Endothelial cell of hepatic sinusoid (primary cell): ENCODE measurements at regions not wholly inside any gene's neighbourhood (a gene's known extent, or its start where the extent isn't known, plus 50 kb on each side); places are given as distances from the start of the nearest gene placed in this dataset.
"Not testable (repeated sequence)": the region's sequence is repeated elsewhere in the genome, so short reads cannot be mapped to it uniquely, and the experiment has no call there.

ENCODE experiments used
- in situ Hi-C: cut with HindIII; loops from 2 replicates; pipeline ENCODE4 v1.10.0; 2017; ENCODE audit warnings: low sequenced_read_pairs

- in situ Hi-C loops, result no loop called here
These were observed 291.6 kb upstream of the ECI2 start for GRCh38 chr6:4426968-4427367.

DNA sequence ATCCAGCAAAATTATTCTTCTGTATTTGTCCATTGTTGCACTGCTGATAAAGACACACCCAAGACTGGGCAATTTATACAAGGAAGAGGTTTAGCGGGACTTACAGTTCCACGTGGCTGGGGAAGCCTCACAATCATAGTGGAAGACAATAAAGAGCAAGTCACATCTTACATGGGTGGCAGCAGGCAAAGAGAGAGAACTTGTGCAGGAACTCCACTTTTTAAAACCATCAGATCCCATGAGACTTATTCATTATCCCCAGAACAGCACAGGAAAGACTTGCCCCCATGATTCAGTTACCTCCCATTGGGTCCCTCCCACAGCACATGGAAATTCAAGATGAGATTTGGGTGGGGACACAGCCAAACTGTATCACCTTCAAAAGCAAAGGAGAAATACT is 286.5 kb upstream of the ECI2 start:
- in situ Hi-C loops, result no loop called here

DNA sequence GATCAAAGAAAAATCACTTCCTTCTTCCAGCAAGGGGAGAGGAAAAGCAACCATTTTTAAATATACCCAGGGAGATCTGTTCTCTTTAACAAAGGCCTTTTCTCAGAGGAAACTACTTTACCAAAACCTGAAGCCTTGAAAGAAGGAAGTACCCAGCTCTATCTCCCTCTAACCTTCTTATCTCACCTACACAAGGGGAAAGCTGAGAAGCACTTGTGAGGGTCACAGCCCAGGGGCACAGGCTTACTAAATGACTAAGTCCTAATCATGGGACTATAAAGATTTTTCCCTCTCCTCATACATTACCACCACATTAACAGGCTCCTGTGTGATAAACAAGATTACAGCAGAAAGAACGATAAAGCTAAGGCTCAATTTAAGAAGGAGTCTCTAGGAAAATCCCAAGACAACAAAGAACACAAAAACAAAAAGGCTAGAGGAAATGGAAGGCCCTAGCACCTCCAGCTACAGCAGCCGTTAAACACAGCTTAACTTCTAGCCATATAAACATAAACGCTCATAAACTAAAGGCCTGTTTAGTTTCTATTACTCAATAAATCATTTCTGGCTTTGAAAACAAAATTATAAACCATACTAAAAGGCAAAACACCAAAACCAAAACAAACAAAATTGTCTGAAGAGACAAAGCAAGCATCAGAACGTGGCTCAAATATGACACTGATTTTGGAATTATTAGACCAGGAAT is 284.9 kb upstream of the ECI2 start:
- in situ Hi-C loops, result no loop called here

DNA sequence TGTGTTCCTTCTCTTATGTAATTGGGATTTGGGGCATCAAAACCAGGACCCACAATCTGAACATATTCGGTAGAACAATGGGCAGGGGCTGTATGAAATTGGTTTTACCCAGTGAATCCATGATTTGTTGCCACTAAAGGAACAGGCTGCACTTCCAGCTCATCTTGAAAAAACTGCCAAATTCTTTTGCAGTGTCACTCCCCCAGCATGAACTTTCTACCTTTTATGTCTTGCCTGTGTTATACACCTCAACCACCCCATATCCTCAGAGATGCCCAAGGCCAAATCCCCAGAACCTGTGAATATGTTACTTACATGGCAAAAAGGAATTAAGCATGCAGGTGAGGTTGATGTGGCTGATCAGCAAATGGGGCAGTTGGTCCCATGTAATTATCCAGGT is 280.2 kb upstream of the ECI2 start:
- in situ Hi-C loops, result no loop called here

DNA sequence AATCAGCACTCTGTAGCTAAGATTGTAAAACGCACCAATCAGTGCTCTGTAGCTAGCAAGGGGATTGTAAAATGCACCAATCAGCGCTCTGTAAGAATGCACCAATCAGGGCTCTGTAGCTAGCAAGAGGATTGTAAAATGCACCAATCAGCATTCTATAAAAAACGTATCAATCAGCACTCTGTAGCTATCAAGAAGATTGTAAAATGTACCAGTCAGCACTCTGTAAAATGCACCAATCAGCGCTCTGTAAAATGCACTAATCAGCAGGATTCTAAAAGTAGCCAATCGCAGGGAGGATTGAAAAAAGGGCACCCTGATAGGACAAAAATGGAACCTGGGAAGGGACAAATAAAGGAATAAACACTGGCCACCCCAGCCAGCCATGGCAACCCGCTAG is 278.7 kb upstream of the ECI2 start:
- in situ Hi-C loops, result not testable (repeated sequence)

DNA sequence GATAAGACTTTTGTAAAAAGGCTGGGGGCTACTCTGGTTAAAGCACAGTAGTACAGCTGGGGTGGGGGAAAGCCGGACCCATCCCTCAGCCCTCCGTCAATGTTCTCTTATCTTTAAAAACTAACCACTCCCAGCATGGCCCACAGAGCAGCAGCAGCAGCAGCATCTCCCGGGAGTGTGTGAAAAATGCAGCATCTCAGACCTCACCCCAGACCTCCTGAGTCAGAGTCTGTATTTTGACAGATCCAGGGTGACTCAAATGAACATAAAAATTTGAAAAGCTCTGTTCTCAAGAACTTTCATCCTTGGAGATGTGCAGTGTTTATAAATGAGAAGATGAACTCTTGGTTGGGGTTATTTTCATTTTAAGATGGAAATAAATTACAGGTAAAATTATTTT is 277.7 kb upstream of the ECI2 start:
- in situ Hi-C loops, result no loop called here

GRCh38 chr6:4412488-4412887 is 277.1 kb upstream of the ECI2 start:
- in situ Hi-C loops, result no loop called here

DNA sequence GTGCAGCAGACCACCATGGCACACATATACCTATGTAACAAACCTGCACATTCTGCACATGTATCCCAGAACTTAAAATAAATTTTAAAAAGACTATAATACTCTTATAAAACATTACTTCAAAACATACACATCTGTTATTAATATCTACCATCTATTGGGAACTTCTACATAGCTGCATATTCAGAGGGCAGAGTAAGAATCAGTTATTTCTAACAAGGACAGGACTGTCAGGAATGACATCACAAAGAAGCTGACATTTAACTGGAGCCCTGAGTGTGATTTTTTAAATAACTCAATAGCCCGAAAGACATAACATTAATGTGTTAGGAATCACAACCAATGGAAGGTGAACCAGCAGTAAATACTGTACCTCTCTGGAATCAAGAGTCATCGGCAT is 276.7 kb upstream of the ECI2 start:
- in situ Hi-C loops, result no loop called here

GRCh38 chr6:4407710-4408109 is 272.3 kb upstream of the ECI2 start:
- in situ Hi-C loops, result not testable (repeated sequence)

DNA sequence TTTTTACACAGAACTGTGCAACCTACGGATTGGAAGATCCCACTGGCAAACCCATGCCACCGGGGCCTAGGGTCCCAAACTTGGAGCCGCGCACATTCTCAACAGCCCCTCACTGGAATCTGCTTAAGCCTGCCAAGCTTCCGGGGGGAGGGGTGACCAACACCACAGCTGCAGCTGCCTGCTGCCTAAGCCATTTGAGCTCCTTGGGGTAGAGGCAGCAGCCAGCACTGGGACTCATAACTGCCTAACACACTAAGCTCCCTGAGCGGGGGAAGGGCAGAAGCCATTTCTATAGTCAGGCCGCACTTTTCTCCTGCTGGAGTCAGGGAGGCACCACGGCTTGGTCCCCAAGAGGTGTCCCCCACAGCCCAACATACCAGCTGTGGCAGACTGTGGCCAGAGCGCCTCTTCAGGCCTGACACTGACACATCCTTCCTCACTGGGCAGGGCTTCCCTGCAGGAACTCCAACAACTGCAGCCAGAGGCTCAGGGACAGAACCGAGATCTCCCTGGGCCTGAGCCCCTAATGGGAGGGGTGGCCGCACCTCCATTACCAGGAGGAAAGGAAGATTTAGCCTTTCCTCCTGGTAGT is 270.3 kb upstream of the ECI2 start:
- in situ Hi-C loops, result no loop called here

DNA sequence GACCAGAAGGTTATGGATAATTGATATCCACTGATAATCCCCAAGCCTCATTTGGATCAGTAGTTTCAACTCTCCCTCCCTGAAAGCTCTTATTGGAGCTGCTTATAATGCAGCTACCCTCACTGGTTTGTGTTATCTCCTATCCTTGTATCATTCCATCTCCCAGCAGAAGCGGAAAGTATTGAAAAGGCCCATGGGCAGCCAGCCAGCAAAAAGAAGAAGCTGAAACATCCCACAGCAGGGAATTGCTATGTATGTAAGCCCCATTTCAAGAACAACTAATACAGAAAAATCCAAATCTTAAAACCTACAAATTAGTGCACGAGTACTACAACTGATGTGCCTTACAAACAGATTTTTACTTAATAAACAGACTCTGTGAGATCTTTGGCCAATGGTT is 269.0 kb upstream of the ECI2 start:
- in situ Hi-C loops, result no loop called here

GRCh38 chr6:4403828-4404227 is 268.5 kb upstream of the ECI2 start:
- in situ Hi-C loops, result no loop called here

GRCh38 chr6:4403023-4403752 is 267.8 kb upstream of the ECI2 start:
- in situ Hi-C loops, result no loop called here

DNA sequence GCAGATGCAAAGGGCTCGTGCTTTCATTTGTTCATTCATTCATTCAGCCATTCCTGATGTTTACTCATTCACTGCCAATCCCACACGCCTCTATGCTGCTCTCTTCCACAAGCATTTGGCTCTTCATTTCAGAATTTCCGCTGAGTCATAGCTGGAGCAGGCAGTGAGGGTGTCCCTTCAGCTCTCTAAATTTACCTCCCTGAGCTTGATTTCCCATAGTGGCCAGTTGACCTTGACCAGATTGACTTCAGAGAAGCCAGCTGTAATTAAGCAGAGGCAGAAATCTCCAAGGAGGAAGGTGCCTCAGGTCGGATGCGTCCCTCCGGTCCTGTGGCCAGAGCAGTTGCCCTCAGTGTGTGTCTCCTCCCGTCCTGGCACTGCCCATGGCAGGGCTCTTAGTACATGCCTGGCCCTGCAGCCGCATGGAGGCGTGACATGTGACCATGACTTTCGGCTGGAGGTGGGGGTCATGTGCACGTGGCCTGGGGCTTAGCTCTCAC is 267.2 kb upstream of the ECI2 start:
- in situ Hi-C loops, result no loop called here

DNA sequence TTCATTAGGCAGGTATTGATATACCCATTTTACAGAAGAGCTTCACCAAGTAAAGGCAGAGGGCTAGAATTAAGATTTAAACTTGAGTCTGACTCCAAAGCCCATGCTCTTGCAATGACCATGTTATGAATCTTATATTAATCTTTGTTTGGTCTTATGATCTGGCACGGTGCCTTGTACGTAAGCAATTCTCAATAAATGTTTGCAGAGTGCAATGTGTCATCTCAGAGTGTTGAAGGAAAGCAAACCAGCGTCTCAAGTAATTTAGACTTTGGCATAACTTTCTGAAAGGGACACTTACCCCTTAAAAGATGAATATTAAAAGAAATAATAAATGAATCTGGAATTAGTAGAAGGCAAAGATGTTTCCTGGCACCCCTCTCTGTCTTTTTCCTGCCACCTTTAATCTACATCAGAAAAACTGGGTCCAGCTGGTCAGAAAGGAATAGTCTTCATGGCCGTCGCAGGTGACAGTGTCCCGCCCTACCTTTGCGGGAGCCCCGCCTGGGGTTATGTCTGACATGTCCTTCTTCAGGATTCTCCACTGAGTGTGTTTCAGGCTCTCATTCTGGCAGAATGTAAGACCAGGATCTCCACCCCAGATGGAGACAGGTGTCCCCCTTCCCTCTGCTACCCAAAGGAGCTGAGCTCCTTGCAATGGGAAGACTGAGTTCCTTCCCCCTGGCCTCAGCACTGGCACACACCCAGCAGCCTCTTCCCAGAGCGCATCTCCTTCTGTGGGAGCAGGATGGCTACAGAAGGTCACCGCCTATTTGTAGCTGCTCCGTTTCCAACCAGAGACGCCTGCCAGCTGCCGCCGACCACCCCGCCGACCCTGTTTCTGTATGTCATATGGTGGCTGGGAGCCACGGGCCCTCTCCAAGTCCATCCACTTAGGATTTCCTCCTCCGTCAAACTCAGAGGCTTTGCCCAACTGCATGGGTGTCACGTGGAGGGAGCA is 266.3 kb upstream of the ECI2 start:
- in situ Hi-C loops, result no loop called here

- in situ Hi-C loops, result no loop called here
These were observed 264.3 kb upstream of the ECI2 start for GRCh38 chr6:4399656-4400055.

DNA sequence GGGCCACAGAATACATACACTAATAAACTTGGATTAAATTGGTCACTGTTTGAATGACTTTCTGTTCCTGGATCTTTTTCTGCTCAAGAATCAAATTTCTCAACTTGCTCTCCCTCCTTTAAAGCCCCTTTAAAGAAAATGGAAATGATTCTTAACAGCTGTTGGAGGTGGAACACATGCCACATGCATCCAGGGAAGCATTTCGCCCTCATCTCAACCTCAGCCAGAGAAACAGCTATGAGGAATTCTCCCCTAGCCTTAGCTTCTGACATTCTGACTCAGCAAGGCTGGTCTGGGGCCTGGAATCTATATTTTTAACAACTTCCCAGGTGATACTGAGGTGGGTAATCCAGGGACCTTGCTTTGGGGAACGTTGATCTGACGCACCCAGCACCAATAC is 263.4 kb upstream of the ECI2 start:
- in situ Hi-C loops, result no loop called here

GRCh38 chr6:4397307-4397706 is 261.9 kb upstream of the ECI2 start:
- in situ Hi-C loops, result no loop called here

- in situ Hi-C loops, result no loop called here
These were observed 260.7 kb upstream of the ECI2 start for GRCh38 chr6:4396044-4396443.

DNA sequence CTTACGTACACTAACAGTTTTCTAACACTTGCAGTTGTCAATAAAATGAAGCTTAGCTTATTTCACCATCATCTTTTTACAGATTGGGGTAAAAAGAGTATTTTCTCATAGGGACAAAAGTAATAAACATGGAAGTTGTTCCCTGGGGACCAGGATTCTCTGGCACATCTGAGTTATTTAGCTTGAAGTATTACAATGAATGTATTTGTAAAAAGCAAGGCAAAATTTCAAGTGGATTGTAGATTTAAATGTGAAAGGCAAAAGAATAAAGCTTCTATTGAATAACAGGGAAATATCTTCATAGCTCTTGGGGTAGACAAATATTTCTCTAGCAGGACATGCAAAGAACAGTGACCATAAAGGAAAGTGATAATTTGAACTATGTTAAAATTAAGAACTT is 260.0 kb upstream of the ECI2 start:
- in situ Hi-C loops, result no loop called here

- in situ Hi-C loops, result no loop called here
These were observed 259.4 kb upstream of the ECI2 start for GRCh38 chr6:4394786-4395185.
